Astrocyte (in vitro differentiated cells and primary cell): ENCODE measurements at regions not wholly inside any gene's neighbourhood (a gene's known extent, or its start where the extent isn't known, plus 50 kb on each side); places are given as distances from the start of the nearest gene placed in this dataset.

Experiments
- EZH2 ChIP-seq: IDR thresholded peaks from 2 replicates; pipeline ENCODE4 v1.6.1; 2012; ENCODE audit warnings: mild to moderate bottlenecking, low read length, inconsistent platforms; ENCODE audit not compliant: insufficient read depth
- TF ChIP-seq, protein P1 (sequence below): IDR thresholded peaks from 2 replicates; pipeline ENCODE4 v1.5.1; 2011; ENCODE audit warnings: low read depth, mild to moderate bottlenecking, inconsistent platforms, low read length, moderate library complexity; ENCODE audit not compliant: insufficient read depth

DNA sequence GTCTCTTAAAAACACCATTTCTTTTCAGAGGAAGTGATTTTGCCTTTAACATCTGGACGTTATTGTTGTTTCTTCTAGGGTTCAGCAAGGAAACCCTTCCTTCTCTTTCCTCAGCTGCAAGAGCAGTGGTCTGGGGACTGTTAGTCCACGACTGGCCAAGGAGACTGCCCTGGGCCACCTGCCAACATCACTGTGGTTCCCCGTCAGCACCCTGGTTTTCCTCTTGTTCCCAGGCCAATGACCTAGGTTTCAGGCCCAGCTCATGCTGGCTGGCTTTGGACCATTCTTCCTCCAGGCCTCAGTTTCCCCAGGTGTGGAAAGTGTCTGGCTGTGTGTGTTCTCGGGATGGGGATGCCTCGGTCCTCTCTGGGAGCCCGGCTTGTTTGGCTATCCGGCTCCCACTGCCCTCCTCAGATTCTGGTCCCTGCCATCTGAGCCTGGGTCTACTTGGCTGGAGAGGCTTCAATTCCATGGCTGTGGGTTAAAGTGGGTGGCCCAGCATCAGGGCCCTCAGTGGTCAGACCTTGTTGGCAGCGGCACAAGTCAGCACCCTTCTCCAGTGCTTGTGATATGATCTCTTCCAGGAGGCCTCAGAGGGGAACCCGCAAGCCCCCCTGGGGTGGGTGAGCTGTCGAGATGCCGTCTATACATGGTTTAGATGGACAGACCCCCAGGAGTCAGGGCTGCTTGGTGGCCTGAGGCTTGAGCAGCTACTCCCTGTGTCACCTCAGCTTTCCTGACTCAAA, 234.3 kb upstream of the HS6ST1 start:
- TF ChIP-seq, protein P1, sequence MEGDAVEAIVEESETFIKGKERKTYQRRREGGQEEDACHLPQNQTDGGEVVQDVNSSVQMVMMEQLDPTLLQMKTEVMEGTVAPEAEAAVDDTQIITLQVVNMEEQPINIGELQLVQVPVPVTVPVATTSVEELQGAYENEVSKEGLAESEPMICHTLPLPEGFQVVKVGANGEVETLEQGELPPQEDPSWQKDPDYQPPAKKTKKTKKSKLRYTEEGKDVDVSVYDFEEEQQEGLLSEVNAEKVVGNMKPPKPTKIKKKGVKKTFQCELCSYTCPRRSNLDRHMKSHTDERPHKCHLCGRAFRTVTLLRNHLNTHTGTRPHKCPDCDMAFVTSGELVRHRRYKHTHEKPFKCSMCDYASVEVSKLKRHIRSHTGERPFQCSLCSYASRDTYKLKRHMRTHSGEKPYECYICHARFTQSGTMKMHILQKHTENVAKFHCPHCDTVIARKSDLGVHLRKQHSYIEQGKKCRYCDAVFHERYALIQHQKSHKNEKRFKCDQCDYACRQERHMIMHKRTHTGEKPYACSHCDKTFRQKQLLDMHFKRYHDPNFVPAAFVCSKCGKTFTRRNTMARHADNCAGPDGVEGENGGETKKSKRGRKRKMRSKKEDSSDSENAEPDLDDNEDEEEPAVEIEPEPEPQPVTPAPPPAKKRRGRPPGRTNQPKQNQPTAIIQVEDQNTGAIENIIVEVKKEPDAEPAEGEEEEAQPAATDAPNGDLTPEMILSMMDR = no peak
- TF ChIP-seq EZH2 = no peak
